ENCODE measurements at regions not wholly inside any gene's neighbourhood (a gene's known extent, or its start where the extent isn't known, plus 50 kb on each side); places are given as distances from the start of the nearest gene placed in this dataset.

DNA sequence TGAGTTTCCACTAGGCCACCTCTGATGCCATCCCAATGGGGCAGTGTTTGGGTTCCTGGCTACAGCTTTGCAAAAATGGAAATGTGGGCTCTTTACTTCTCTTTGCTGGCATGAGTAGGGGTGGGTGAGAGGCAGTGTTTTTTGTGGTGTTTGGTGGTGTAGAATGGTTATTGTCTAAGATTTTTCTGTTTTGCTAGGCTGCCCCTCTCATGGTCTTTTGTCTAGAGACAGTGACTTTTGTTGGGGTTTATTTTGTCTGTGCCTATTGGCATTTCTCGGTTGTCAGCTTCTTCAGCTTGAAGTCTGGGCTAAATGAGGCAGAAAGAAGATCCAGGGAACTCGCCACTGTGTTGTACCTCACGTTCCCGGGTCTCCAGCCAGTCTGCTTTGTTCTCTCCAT lies 112.1 kb downstream of the CENPF start:
- no peak for DNase-seq
- H3K27ac ChIP-seq, result no peak overlapping the region
- no peaks in the 10 kb centered on the region for H3K27me3 ChIP-seq
- H3K4me1 ChIP-seq, result no peaks in the 10 kb centered on the region
- no peaks in the 10 kb centered on the region for H3K36me3 ChIP-seq
- WGBS, 2 donors, result 84 to 87% methylated on average over 4 of the region's 4 CpGs
- H3K9me3 ChIP-seq, result no peaks in the 10 kb centered on the region
- no peak for ATAC-seq (ENCODE audit: low FRiP score in 2 of 2)
- no peak overlapping the region for H3K4me3 ChIP-seq
- TF ChIP-seq EP300 (IDR thresholded peaks at IDR 0.05), result no peak
- TF ChIP-seq, protein P1, sequence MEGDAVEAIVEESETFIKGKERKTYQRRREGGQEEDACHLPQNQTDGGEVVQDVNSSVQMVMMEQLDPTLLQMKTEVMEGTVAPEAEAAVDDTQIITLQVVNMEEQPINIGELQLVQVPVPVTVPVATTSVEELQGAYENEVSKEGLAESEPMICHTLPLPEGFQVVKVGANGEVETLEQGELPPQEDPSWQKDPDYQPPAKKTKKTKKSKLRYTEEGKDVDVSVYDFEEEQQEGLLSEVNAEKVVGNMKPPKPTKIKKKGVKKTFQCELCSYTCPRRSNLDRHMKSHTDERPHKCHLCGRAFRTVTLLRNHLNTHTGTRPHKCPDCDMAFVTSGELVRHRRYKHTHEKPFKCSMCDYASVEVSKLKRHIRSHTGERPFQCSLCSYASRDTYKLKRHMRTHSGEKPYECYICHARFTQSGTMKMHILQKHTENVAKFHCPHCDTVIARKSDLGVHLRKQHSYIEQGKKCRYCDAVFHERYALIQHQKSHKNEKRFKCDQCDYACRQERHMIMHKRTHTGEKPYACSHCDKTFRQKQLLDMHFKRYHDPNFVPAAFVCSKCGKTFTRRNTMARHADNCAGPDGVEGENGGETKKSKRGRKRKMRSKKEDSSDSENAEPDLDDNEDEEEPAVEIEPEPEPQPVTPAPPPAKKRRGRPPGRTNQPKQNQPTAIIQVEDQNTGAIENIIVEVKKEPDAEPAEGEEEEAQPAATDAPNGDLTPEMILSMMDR (IDR thresholded peaks at IDR 0.05), result no peak
- no peak for TF ChIP-seq POLR2AphosphoS5 (IDR thresholded peaks at IDR 0.05)
- TF ChIP-seq POLR2A (IDR thresholded peaks at IDR 0.05), result no peak

DNA sequence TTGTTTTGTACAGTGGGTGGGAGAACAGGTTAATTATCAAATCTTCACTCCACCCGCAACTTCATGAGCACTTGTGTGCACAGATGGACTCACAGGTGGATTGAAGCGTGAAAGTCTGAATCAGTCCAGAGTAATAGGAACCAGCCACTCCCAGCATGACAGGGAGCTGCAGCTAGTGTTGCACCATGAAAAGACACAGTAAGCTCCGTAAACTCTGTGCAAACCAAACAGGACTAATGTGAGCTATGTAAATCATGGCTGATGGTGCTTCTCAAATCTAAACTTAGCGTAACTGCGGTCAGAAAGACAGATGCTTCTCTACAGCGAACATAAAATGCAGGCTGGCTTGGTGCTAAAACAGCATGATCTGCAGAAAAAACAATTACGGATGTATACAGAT lies 114.4 kb downstream of the CENPF start:
- DNase-seq, result no peak
- WGBS, 2 donors, result 86 to 89% methylated on average over 7 of the region's 7 CpGs
- no peak overlapping the region for H3K27ac ChIP-seq

DNA sequence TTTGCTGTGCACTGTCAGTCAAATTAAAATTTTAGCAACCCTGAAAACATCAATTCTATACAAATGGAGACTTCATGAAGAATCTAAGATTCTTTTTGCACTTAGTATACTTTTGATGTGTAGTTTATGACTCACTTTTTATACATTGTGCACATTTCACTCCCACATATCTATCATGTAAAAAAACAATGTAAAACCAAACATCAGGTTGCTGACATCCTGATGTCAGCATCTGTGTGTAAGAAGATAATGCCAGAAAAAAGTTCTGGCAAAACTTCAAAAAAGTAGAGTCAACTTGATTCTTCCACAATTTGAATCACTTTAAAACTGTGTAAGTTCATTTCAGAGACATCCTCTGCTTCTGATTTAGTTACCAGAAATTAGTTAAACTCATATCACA lies 115.7 kb downstream of the CENPF start:
- H3K36me3 ChIP-seq, result no peaks in the 10 kb centered on the region
- ATAC-seq (ENCODE audit: low FRiP score in 2 of 2) (no peak), DNase-seq (no peak)
- no peaks in the 10 kb centered on the region for H3K4me1 ChIP-seq
- H3K27ac ChIP-seq, result no peak overlapping the region
- no peak overlapping the region for H3K4me3 ChIP-seq
- no peaks in the 10 kb centered on the region for H3K27me3 ChIP-seq
- H3K9me3 ChIP-seq, result peaks cover 0 to 5% (median 0%) of the 10 kb centered on the region in 4 donors
- TF ChIP-seq POLR2A (IDR thresholded peaks at IDR 0.05) (no peak), EP300 (IDR thresholded peaks at IDR 0.05) (no peak), POLR2AphosphoS5 (IDR thresholded peaks at IDR 0.05) (no peak)
- TF ChIP-seq, protein P1 (IDR thresholded peaks at IDR 0.05), result no peak

More for the DNA sequence above, 114.4 kb downstream of the CENPF start:
- TF ChIP-seq POLR2AphosphoS5 (IDR thresholded peaks at IDR 0.05), result no peak
- TF ChIP-seq, protein P1 (IDR thresholded peaks at IDR 0.05), result no peak
- TF ChIP-seq POLR2A (IDR thresholded peaks at IDR 0.05), result no peak
- TF ChIP-seq EP300 (IDR thresholded peaks at IDR 0.05), result no peak
- Histone ChIP-seq H3K9me3 (peaks cover 0 to 5% (median 0%) of the 10 kb centered on the region in 4 donors), H3K27me3 (no peaks in the 10 kb centered on the region), H3K36me3 (no peaks in the 10 kb centered on the region), H3K4me1 (no peaks in the 10 kb centered on the region), H3K4me3 (no peak overlapping the region)
- ATAC-seq (ENCODE audit: low FRiP score in 2 of 2), result no peak

DNA sequence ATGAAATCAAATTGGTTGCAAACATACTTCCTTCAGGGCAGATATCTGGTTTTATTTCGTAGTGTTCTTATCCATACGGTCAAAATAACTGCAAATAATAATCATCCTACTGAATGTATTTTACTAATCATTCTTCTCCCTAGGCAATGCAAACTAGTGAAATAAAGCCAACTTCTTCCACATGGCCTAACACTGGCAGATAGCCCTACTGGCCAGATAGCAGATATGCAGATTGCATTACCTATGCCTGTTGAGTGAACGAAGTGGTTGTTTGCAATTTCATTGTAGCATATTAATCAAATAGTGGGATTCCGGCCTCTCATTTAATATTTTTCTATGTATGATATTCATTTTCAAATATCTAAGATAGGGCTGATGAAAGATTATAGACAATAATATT lies 116.2 kb downstream of the CENPF start:
- no peaks in the 10 kb centered on the region for H3K27me3 ChIP-seq
- WGBS, 2 donors, result 62 to 84% methylated on average over 4 of the region's 4 CpGs
- no peak for ATAC-seq (ENCODE audit: low FRiP score in 2 of 2)

DNA sequence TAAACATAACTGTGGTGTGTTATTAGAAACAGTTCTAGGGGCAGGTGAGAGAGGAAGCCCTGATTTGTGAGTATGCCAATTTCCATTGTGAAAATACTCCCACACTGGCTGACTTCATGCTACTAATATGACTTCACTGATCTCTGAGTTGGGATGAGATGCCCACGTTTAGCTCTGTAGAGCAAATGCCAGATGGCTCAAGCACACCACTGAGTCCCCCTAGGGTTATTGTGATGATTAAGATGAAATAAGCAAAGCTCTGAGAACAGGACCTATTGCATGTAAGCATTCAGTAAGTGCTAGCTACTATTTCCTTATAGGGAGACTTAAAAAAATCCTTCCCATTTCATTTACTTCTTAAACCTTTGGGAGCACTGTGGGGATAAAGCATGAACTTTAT lies 117.6 kb downstream of the CENPF start:
- Histone ChIP-seq H3K36me3 (no peaks in the 10 kb centered on the region), H3K9me3 (peaks cover 0 to 5% (median 0%) of the 10 kb centered on the region in 4 donors), H3K27me3 (no peaks in the 10 kb centered on the region), H3K27ac (no peak overlapping the region), H3K4me3 (no peak overlapping the region), H3K4me1 (no peaks in the 10 kb centered on the region)
- WGBS, 2 donors, result 57 to 80% methylated on average over 1 of the region's 1 CpG
- TF ChIP-seq POLR2AphosphoS5 (IDR thresholded peaks at IDR 0.05) (no peak), POLR2A (IDR thresholded peaks at IDR 0.05) (no peak), EP300 (IDR thresholded peaks at IDR 0.05) (no peak)
- TF ChIP-seq, protein P1 (IDR thresholded peaks at IDR 0.05), result no peak
- DNase-seq, result no peak
- no peak for ATAC-seq (ENCODE audit: low FRiP score in 2 of 2)

More for the DNA sequence above, 116.2 kb downstream of the CENPF start:
- TF ChIP-seq, protein P1 (IDR thresholded peaks at IDR 0.05), result no peak
- TF ChIP-seq POLR2A (IDR thresholded peaks at IDR 0.05) (no peak), POLR2AphosphoS5 (IDR thresholded peaks at IDR 0.05) (no peak), EP300 (IDR thresholded peaks at IDR 0.05) (no peak)
- Histone ChIP-seq H3K4me3 (no peak overlapping the region), H3K27ac (no peak overlapping the region), H3K9me3 (peaks cover 0 to 5% (median 0%) of the 10 kb centered on the region in 4 donors), H3K36me3 (no peaks in the 10 kb centered on the region), H3K4me1 (no peaks in the 10 kb centered on the region)
- no peak for DNase-seq
